Stimulated activated CD4-positive, alpha-beta T cell treated with anti-CD3 and anti-CD28 coated beads, TNF-alpha, amount 100 ng/mL, for 48 hours (primary cell): ENCODE measurements at regions not wholly inside any gene's neighbourhood (a gene's known extent, or its start where the extent isn't known, plus 50 kb on each side); places are given as distances from the start of the nearest gene placed in this dataset.

Source experiments
- DNase-seq, 3 donors: peaks; one replicate each; pipeline ENCODE4 v3.0.0-alpha.2; 2020; ENCODE audit warnings: low read depth in 3 of 3

GRCh38 chr2:226431288-226431948, 368.2 kb downstream of the IRS1 start:
- no peak for DNase-seq

- no peak for DNase-seq
These were observed 370.1 kb downstream of the IRS1 start for GRCh38 chr2:226429476-226429875.

GRCh38 chr2:226427538-226428307, 371.9 kb downstream of the IRS1 start:
- DNase-seq, result no peak

- DNase-seq, result no peak
These were observed 373.3 kb downstream of the IRS1 start for GRCh38 chr2:226426292-226426736.

- no peak for DNase-seq
These were observed 374.6 kb downstream of the IRS1 start for GRCh38 chr2:226424971-226425370.

- peak; percentile 8 to 44 (median 18) for DNase-seq
These were observed 376.1 kb downstream of the IRS1 start for GRCh38 chr2:226423498-226423960.

GRCh38 chr2:226420646-226421045, 379.0 kb downstream of the IRS1 start:
- no peak for DNase-seq

- DNase-seq, result no peak
These were observed 381.1 kb downstream of the IRS1 start for GRCh38 chr2:226418521-226418920.

- DNase-seq, result no peak
These were observed 385.3 kb downstream of the IRS1 start for GRCh38 chr2:226414335-226414734.

GRCh38 chr2:226413498-226414130, 386.0 kb downstream of the IRS1 start:
- DNase-seq, result no peak

- DNase-seq, result no peak
These were observed 387.8 kb downstream of the IRS1 start for GRCh38 chr2:226411727-226412360.

- DNase-seq, result no peak
These were observed 388.4 kb downstream of the IRS1 start for GRCh38 chr2:226411205-226411604.

- no peak for DNase-seq
These were observed 389.3 kb downstream of the IRS1 start for GRCh38 chr2:226410247-226410835.

GRCh38 chr2:226409134-226409533, 390.5 kb downstream of the IRS1 start:
- DNase-seq, result no peak

GRCh38 chr2:226408141-226408540, 391.5 kb downstream of the IRS1 start:
- DNase-seq, result no peak

GRCh38 chr2:226407135-226407534, 392.5 kb downstream of the IRS1 start:
- DNase-seq, result no peak

- DNase-seq, result no peak
These were observed 394.2 kb downstream of the IRS1 start for GRCh38 chr2:226405465-226405864.

- no peak for DNase-seq
These were observed 396.3 kb downstream of the IRS1 start for GRCh38 chr2:226403369-226403768.

- no peak for DNase-seq
These were observed 400.6 kb downstream of the IRS1 start for GRCh38 chr2:226399006-226399405.

GRCh38 chr2:226398580-226398979, 401.0 kb downstream of the IRS1 start:
- no peak for DNase-seq

GRCh38 chr2:226396541-226396940, 403.1 kb downstream of the IRS1 start:
- no peak for DNase-seq

- no peak for DNase-seq
These were observed 412.1 kb downstream of the IRS1 start for GRCh38 chr2:226387499-226387942.
